HepG2 (cell line): ENCODE measurements at regions not wholly inside any gene's neighbourhood (a gene's known extent, or its start where the extent isn't known, plus 50 kb on each side); places are given as distances from the start of the nearest gene placed in this dataset.

ENCODE experiments used
- ATAC-seq: fragments of 200-7000 bp; cut with Tn5 transposase; 3 replicates; pipeline ENCODE4 v1.9.1; 2020; ENCODE audit warnings: mild to moderate bottlenecking, moderate library complexity
- BruUV-seq: library from RNA; stranded (reverse); fragments of 400-500 nt; replicated peaks from 2 replicates; lab custom pipeline; 2021; lab: Mats Ljungman, UMichigan
- CTCF ChIA-PET: fragments of 300-600 bp; formaldehyde crosslinking; extraction: SDS; loops from one replicate; lab custom pipeline; 2021; ENCODE audit warnings: low total read pairs, inconsistent platforms, low intra/inter-chr PET ratio; lab: Yijun Ruan, JAX
- POLR2A ChIA-PET: fragments of 350-600 bp; sonication (Branson Sonifier 250); formaldehyde crosslinking; loops from one replicate; lab custom pipeline; 2020; ENCODE audit warnings: antibody characterized with exemption, inconsistent platforms; lab: Yijun Ruan, JAX
- DNase-seq: peaks from one replicate; pipeline ENCODE4 v3.0.0-alpha.2; 2015; ENCODE audit warnings: low spot score
- FAIRE-seq: peaks from 3 replicates; lab custom pipeline; 2011; peaks lifted over from hg19 to GRCh38; lab: Jason Lieb, UNC
- H2AFZ ChIP-seq: one replicate; pipeline ENCODE4 v1.6.1; 2011; ENCODE audit warnings: low read length, inconsistent platforms
- H3K27ac ChIP-seq: fragments of 300-600 bp; 3 replicates; pipeline ENCODE4 v1.8.0; 2011; ENCODE audit warnings: mixed run types, mild to moderate bottlenecking, mixed read lengths, low read length, inconsistent platforms; ENCODE audit not compliant: insufficient read depth; ENCODE audit errors: extremely low read length
- H3K27me3 ChIP-seq, 2 experiments: fragments of 200-600 bp in 1 of 2; 2 replicates in 1 of 2; 3 replicates in 1 of 2; pipeline versions ENCODE4 v1.6.0 to v1.8.0; 2011; ENCODE audit warnings: low read length in 2 of 2, mild to moderate bottlenecking in 2 of 2, moderate library complexity in 2 of 2, inconsistent platforms in 1 of 2; ENCODE audit not compliant: insufficient read depth in 2 of 2, control insufficient read depth in 1 of 2
- H3K36me3 ChIP-seq, 2 experiments: fragments of 200-600 bp in 1 of 2; replicated peaks in 1 of 2; 2 replicates in 1 of 2; 3 replicates in 1 of 2; pipeline versions ENCODE4 v1.5.1 to v1.8.0; 2011; ENCODE audit warnings: low read length in 2 of 2, inconsistent platforms in 1 of 2; ENCODE audit not compliant: insufficient read depth in 2 of 2, control insufficient read depth in 1 of 2
- H3K4me1 ChIP-seq: 2 replicates; pipeline ENCODE4 v1.5.1; 2012; ENCODE audit warnings: low read length, inconsistent platforms; ENCODE audit not compliant: insufficient read depth
- H3K4me2 ChIP-seq: 2 replicates; pipeline ENCODE4 v1.6.0; 2011; ENCODE audit warnings: low read depth, low read length, inconsistent platforms
- H3K4me3 ChIP-seq, 3 experiments: fragments of 200-600 bp in 1 of 3; sonication (generic), shearing (Covaris generic) in 1 of 3; replicated peaks in 1 of 3; 2 replicates each; pipeline ENCODE4 v1.5.1; 2011 to 2016; ENCODE audit warnings: low read length in 3 of 3, inconsistent platforms in 2 of 3, low read depth in 2 of 3, mild to moderate bottlenecking in 2 of 3, control low read depth in 1 of 3, mixed read lengths in 1 of 3; ENCODE audit not compliant: insufficient read depth in 1 of 3
- H3K79me2 ChIP-seq: one replicate; pipeline ENCODE4 v1.6.1; 2011; ENCODE audit warnings: low read length, inconsistent platforms; ENCODE audit not compliant: insufficient read depth
- H3K9ac ChIP-seq: 2 replicates; pipeline ENCODE4 v1.6.0; 2011; ENCODE audit warnings: mild to moderate bottlenecking, low read depth, low read length, inconsistent platforms; ENCODE audit not compliant: insufficient read depth
- H3K9me3 ChIP-seq: 2 replicates; pipeline ENCODE4 v1.5.1; 2012; ENCODE audit warnings: mild to moderate bottlenecking, low read length
- H4K20me1 ChIP-seq: 2 replicates; pipeline ENCODE4 v1.6.0; 2011; ENCODE audit warnings: inconsistent platforms, mild to moderate bottlenecking, low read length, moderate library complexity; ENCODE audit not compliant: insufficient read depth
- GATAD1 ChIP-seq: IDR thresholded peaks from 2 replicates; pipeline ENCODE4 v1.6.1; 2016; ENCODE audit warnings: missing genetic modification reagents, missing compliant biosample characterization
- GFI1 ChIP-seq: sonication (generic); formaldehyde crosslinking; IDR thresholded peaks from 2 replicates; pipeline ENCODE4 v1.5.0; 2020; ENCODE audit warnings: missing genetic modification reagents, mild to moderate bottlenecking, borderline replicate concordance
- HNF4A ChIP-seq: sonication (generic); formaldehyde crosslinking; IDR thresholded peaks from 2 replicates; pipeline ENCODE4 v1.4.0; 2020; ENCODE audit warnings: missing genetic modification reagents
- IRF2 ChIP-seq: IDR thresholded peaks from 2 replicates; pipeline ENCODE4 v1.6.1; 2018; ENCODE audit warnings: missing genetic modification reagents, missing compliant biosample characterization
- POLR2AphosphoS5 ChIP-seq: IDR thresholded peaks from 2 replicates; pipeline ENCODE4 v1.6.1; 2012; ENCODE audit warnings: low read depth, low read length
- SATB2 ChIP-seq: sonication (generic); formaldehyde crosslinking; IDR thresholded peaks from 2 replicates; pipeline ENCODE4 v1.5.0; 2020; ENCODE audit warnings: missing genetic modification reagents
- SKI ChIP-seq: fragments of 450-650 bp; IDR thresholded peaks from one replicate; pipeline ENCODE4 v1.6.1; 2018; ENCODE audit warnings: mild to moderate bottlenecking; ENCODE audit not compliant: partially characterized antibody
- TCF7L2 ChIP-seq: IDR thresholded peaks from 2 replicates; pipeline ENCODE4 v1.6.1; 2011; ENCODE audit warnings: mild to moderate bottlenecking, low read depth, low read length, moderate library complexity
- ZNF101 ChIP-seq: sonication (generic); formaldehyde crosslinking; IDR thresholded peaks from 2 replicates; pipeline ENCODE4 v1.4.0; 2020; ENCODE audit warnings: mild to moderate bottlenecking, low read depth, missing genetic modification reagents, borderline replicate concordance
- ZNF207 ChIP-seq: fragments of 450-650 bp; IDR thresholded peaks from 2 replicates; pipeline ENCODE4 v1.6.1; 2016; ENCODE audit warnings: antibody characterized with exemption, borderline replicate concordance
- ZNF710 ChIP-seq: sonication (generic); formaldehyde crosslinking; IDR thresholded peaks from 2 replicates; pipeline ENCODE4 v1.5.0; 2020; ENCODE audit warnings: mild to moderate bottlenecking, missing genetic modification reagents, borderline replicate concordance
- WGBS: methylation state at CpG from one replicate; pipeline ENCODE4 v1.1.6; 2017; ENCODE audit warnings: low lambda C conversion rate; 5-methylcytosine and 5-hydroxymethylcytosine counted together
- in situ Hi-C: cut with HindIII; loops from 2 replicates; pipeline ENCODE4 v1.10.0; 2017; ENCODE audit warnings: low pct_unique_long_range_greater_than_20kb; ENCODE audit not compliant: extremely low pct_ligation_motif_present
- intact Hi-C: fragments of 100-400 bp; cut with micrococcal nuclease; formaldehyde crosslinking; loops from one replicate; pipeline ENCODE4 v1.10.0; 2022; ENCODE audit not compliant: unreplicated experiment
- TF ChIP-seq, protein P1 (sequence below), 2 experiments: fragments of 450-650 bp in 1 of 2; sonication (generic) in 1 of 2; formaldehyde crosslinking in 1 of 2; IDR thresholded peaks; 2 replicates each; pipeline versions ENCODE4 v1.6.1 to v1.8.0; 2016 to 2022; ENCODE audit warnings: antibody characterized with exemption in 1 of 2, mild to moderate bottlenecking in 1 of 2, missing genetic modification reagents in 1 of 2
- TF ChIP-seq, protein P2 (sequence below): sonication (generic); formaldehyde crosslinking; IDR thresholded peaks from 2 replicates; pipeline ENCODE4 v1.4.0; 2020; ENCODE audit warnings: mild to moderate bottlenecking, missing genetic modification reagents

DNA sequence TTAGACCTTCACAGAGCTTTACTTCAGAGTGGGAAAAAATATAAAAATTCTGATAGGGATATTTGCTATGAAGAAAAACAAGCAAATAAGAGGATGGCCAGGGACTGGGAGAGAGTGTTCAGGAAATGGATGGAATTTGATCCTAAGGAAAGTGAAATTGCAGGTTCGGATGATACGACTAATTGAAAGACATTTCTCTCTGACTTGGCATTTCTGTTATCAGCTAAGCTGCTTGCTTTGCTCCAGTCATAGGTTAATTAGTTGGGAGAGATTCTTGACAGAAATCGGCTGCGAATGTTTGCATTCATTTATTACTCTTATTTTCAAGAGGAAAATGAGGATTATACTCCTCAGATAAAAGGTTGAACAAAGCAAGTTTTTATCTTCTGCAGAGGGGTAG is 808.7 kb upstream of the NECTIN3 start:
- no peak for FAIRE-seq
- TF ChIP-seq ZNF207, result no peak
- no peak for TF ChIP-seq ZNF101 (CRISPR knock-in tag)
- no peak for TF ChIP-seq TCF7L2
- TF ChIP-seq GFI1, result no peak
- TF ChIP-seq HNF4A (CRISPR knock-in tag), result no peak
- TF ChIP-seq, protein P1, sequence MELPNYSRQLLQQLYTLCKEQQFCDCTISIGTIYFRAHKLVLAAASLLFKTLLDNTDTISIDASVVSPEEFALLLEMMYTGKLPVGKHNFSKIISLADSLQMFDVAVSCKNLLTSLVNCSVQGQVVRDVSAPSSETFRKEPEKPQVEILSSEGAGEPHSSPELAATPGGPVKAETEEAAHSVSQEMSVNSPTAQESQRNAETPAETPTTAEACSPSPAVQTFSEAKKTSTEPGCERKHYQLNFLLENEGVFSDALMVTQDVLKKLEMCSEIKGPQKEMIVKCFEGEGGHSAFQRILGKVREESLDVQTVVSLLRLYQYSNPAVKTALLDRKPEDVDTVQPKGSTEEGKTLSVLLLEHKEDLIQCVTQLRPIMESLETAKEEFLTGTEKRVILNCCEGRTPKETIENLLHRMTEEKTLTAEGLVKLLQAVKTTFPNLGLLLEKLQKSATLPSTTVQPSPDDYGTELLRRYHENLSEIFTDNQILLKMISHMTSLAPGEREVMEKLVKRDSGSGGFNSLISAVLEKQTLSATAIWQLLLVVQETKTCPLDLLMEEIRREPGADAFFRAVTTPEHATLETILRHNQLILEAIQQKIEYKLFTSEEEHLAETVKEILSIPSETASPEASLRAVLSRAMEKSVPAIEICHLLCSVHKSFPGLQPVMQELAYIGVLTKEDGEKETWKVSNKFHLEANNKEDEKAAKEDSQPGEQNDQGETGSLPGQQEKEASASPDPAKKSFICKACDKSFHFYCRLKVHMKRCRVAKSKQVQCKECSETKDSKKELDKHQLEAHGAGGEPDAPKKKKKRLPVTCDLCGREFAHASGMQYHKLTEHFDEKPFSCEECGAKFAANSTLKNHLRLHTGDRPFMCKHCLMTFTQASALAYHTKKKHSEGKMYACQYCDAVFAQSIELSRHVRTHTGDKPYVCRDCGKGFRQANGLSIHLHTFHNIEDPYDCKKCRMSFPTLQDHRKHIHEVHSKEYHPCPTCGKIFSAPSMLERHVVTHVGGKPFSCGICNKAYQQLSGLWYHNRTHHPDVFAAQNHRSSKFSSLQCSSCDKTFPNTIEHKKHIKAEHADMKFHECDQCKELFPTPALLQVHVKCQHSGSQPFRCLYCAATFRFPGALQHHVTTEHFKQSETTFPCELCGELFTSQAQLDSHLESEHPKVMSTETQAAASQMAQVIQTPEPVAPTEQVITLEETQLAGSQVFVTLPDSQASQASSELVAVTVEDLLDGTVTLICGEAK (IDR thresholded peaks at IDR 0.05), result no peak
- TF ChIP-seq, protein P1 (CRISPR knock-in tag; IDR thresholded peaks at IDR 0.05), result no peak
- TF ChIP-seq ZNF710, result no peak
- TF ChIP-seq POLR2AphosphoS5, result no peak
- TF ChIP-seq GATAD1, result no peak
- TF ChIP-seq SKI, result no peak
- no peak for TF ChIP-seq IRF2 (CRISPR knock-in tag)
- TF ChIP-seq, protein P2, sequence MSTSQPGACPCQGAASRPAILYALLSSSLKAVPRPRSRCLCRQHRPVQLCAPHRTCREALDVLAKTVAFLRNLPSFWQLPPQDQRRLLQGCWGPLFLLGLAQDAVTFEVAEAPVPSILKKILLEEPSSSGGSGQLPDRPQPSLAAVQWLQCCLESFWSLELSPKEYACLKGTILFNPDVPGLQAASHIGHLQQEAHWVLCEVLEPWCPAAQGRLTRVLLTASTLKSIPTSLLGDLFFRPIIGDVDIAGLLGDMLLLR (CRISPR knock-in tag), result no peak
- TF ChIP-seq SATB2 (CRISPR knock-in tag), result no peak

More for the DNA sequence above, 808.7 kb upstream of the NECTIN3 start:
- CTCF ChIA-PET, result no interaction called here
- POLR2A ChIA-PET, result no interaction called here
- DNase-seq, result no peak
- Histone ChIP-seq H3K9ac (no peak overlapping the region), H3K4me1 (no peaks in the 10 kb centered on the region), H3K9me3 (no peaks in the 10 kb centered on the region), H3K36me3 (no peaks in the 10 kb centered on the region), H2AFZ (no peak overlapping the region), H3K27ac (no peak overlapping the region), H3K4me3 (no peak overlapping the region), H3K79me2 (no peaks in the 10 kb centered on the region), H3K4me2 (no peak overlapping the region), H3K27me3 (no peaks in the 10 kb centered on the region), H4K20me1 (no peaks in the 10 kb centered on the region)
- 53% methylated on average over 4 of the region's 4 CpGs for WGBS
- no peak for ATAC-seq
- no TSS peak for BruUV-seq
- in situ Hi-C loops (no loop called here), intact Hi-C loops (no loop called here)
